Omental fat pad (tissue), 3 donors: ENCODE measurements at regions not wholly inside any gene's neighbourhood (a gene's known extent, or its start where the extent isn't known, plus 50 kb on each side); places are given as distances from the start of the nearest gene placed in this dataset. TPM values are rescaled to one million over a fixed set of nuclear protein-coding genes. Genes with fewer than 3 reads are reported as not detected.

ENCODE experiments used
- ATAC-seq: fragments of 150-250 bp; one replicate; pipeline ENCODE4 v1.9.1; 2016; ENCODE audit warnings: mild to moderate bottlenecking, moderate library complexity; ENCODE audit not compliant: low FRiP score
- DNase-seq: peaks from one replicate; pipeline ENCODE4 v3.0.0-alpha.2; 2019; ENCODE audit warnings: low spot score
- small RNA-seq: library from RNA; depleted of rRNA; stranded (forward); fragments of <200 nt; gene quantifications from one replicate; pipeline ENCODE3, GENCODE V24; 2016
- TF ChIP-seq, protein P1 (sequence below), 3 donors: fragments of 450-650 bp; IDR thresholded peaks; one replicate each; pipeline ENCODE4 v1.5.1; 2016 to 2017; ENCODE audit warnings: antibody characterized with exemption in 3 of 3, mild to moderate bottlenecking in 3 of 3, moderate library complexity in 2 of 3

DNA sequence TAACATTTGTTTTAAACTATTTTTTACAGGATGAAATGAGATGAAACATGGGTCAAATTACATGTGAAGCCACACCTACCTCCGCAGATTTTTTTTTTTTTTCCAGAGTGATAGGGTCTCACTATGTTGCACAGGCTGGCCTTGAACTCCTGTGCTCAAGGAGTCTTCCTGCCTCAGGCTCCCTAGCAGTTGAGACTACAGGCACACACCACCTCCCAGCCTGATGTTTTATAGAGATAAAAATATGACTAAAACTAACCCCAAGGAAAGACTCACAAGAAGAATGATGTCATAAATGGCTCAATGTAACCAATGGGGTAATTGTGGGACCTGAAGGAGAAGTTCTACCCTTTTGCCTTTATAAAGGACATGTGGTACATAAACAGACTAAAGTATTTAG lies 52.3 kb upstream of the SOX6 start:
- ATAC-seq (no peak), DNase-seq (no peak)
- TF ChIP-seq, protein P1, sequence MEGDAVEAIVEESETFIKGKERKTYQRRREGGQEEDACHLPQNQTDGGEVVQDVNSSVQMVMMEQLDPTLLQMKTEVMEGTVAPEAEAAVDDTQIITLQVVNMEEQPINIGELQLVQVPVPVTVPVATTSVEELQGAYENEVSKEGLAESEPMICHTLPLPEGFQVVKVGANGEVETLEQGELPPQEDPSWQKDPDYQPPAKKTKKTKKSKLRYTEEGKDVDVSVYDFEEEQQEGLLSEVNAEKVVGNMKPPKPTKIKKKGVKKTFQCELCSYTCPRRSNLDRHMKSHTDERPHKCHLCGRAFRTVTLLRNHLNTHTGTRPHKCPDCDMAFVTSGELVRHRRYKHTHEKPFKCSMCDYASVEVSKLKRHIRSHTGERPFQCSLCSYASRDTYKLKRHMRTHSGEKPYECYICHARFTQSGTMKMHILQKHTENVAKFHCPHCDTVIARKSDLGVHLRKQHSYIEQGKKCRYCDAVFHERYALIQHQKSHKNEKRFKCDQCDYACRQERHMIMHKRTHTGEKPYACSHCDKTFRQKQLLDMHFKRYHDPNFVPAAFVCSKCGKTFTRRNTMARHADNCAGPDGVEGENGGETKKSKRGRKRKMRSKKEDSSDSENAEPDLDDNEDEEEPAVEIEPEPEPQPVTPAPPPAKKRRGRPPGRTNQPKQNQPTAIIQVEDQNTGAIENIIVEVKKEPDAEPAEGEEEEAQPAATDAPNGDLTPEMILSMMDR (IDR thresholded peaks at IDR 0.05): no peak

- ATAC-seq (no peak), DNase-seq (no peak)
- TF ChIP-seq, protein P1 (IDR thresholded peaks at IDR 0.05): no peak
Measured at GRCh38 chr11:16406226-16406625, 49.9 kb upstream of the SOX6 start.

Small RNA genes in the stretch of these regions (small RNA-seq; reads per million reads assigned to genes)
- not detected for gene RN7SL188P
